ENCODE measurements at regions not wholly inside any gene's neighbourhood (a gene's known extent, or its start where the extent isn't known, plus 50 kb on each side); places are given as distances from the start of the nearest gene placed in this dataset.

- TF ChIP-seq CTCF (IDR thresholded peaks at IDR 0.05; ENCODE audit: low read length): no peak
- TF ChIP-seq EZH2 (IDR thresholded peaks at IDR 0.05; ENCODE audit: borderline replicate concordance, low read length): no peak
Observed at GRCh38 chr12:127119600-127120140, 1147.3 kb upstream of the TMEM132C start.
